Muscle of leg (tissue), 3 donors: ENCODE measurements at regions not wholly inside any gene's neighbourhood (a gene's known extent, or its start where the extent isn't known, plus 50 kb on each side); places are given as distances from the start of the nearest gene placed in this dataset.
A peak's percentile ranks its signal among the peaks of the same experiment; 100 is the strongest.

Experiments
- DNase-seq: peaks from one replicate; pipeline ENCODE4 v3.0.0; 2013
- H3K27ac ChIP-seq: one replicate; pipeline ENCODE4 v1.5.1; 2013; ENCODE audit warnings: mild to moderate bottlenecking, low read length, control low read depth
- H3K27me3 ChIP-seq: one replicate; pipeline ENCODE4 v1.6.1; 2013; ENCODE audit warnings: low read length; ENCODE audit not compliant: control insufficient read depth, insufficient read depth
- H3K36me3 ChIP-seq: one replicate; pipeline ENCODE4 v1.6.1; 2013; ENCODE audit warnings: low read length; ENCODE audit not compliant: control insufficient read depth, insufficient read depth
- H3K4me1 ChIP-seq: one replicate; pipeline ENCODE4 v1.6.1; 2013; ENCODE audit warnings: low read length; ENCODE audit not compliant: control insufficient read depth, insufficient read depth
- H3K4me3 ChIP-seq: one replicate; pipeline ENCODE4 v1.5.1; 2013; ENCODE audit warnings: low read length, control low read depth
- H3K9me3 ChIP-seq: replicated peaks from 2 replicates; pipeline ENCODE4 v1.6.1; 2013; ENCODE audit warnings: low read depth, low read length; ENCODE audit not compliant: control insufficient read depth
- WGBS: methylation state at CpG from one replicate; pipeline ENCODE4 v1.1.5; 2013; ENCODE audit warnings: missing lambda C conversion rate; ENCODE audit not compliant: insufficient coverage; 5-methylcytosine and 5-hydroxymethylcytosine counted together

DNA sequence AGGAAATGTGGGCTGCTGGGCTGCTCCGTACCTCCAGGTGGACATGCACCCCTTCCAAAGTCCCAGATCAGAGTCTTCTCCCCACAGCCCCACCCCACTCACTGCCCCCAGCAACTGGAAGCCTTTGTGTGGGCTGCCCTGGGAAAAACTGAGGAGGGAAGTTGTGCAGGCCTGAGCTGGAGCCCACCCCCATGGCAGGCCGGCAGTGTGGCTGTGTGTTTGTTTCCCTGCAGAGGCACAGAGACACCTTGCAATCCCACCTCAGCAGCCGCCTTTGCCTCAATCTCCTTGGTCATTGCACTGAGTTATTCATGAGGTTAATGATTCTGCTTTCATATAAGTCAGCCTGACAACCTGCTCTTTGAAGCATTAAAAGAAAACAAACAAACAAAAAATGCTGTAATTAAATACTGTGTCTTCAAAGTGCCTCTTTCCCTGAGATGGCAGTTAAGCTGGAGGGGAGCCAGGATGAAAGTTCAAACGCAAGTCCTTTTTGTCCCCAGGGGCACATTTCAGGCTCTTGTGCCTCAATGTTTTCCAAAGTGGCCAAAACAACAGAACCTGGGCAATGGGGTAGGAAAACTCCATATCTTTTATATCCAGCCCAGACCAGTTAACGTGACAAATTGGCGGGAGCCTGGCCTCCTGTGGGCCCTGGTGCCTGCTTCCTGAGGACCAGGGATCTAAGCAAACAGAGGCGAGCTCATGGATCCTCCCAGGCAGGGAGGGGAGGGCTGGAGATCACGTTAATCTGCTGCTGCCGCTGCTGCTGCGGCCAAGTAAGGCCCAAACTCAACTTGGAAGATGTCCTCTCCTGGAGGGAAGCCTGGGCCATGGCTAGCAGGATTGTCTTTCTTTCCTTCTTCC is 51.9 kb upstream of the TSPAN11 start:
- 23% methylated on average over 5 of the region's 10 CpGs for WGBS
- Histone ChIP-seq H3K4me1 (peaks cover 6% of the 10 kb centered on the region), H3K4me3 (no peak overlapping the region), H3K9me3 (no peaks in the 10 kb centered on the region), H3K27me3 (peaks cover 2% of the 10 kb centered on the region), H3K36me3 (no peaks in the 10 kb centered on the region), H3K27ac (no peak overlapping the region)
- peak; percentile 93 for DNase-seq

DNA sequence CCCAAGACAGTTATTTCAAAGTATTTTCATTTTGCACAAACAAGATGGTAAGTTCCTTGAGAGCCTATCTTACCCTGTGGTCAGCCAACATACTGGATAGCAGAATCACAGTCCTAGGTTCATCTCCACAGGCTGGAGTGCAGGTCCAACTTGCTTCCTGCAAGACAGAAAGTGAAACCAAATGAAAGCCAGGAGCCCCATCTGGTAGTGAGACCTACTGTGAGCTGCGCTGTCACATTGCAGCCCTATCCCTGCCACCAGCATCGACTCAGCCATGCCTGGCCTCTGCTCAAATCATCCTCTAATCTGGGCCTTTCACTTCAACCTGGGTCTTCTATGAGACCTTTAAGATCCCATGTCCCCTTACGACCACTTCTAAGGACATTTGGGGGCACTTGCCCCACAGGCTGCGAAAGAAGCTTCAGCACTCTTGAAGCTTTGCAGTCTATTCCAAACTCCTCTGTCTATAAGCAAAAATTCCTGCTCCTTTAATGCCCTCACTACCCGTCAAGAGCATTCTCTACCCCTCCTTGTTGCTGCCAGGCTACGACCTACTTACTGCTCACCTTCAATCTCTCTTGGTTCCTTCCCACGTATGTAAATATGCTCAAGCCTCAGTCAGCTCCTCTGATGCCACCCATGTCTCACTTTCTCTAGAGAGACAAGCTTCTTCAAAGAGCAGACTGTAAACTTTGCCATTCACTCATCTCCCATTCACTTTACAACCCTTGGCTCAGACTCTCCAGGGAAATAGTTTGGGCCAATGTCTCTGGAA is 55.9 kb upstream of the TSPAN11 start:
- no peaks in the 10 kb centered on the region for H3K36me3 ChIP-seq
- no peaks in the 10 kb centered on the region for H3K27me3 ChIP-seq
- H3K4me3 ChIP-seq: no peak overlapping the region
- no peak for DNase-seq
- peaks cover 6% of the 10 kb centered on the region for H3K4me1 ChIP-seq
- no peaks in the 10 kb centered on the region for H3K9me3 ChIP-seq
- WGBS: 89% methylated on average over 6 of the region's 7 CpGs
- H3K27ac ChIP-seq: no peak overlapping the region

DNA sequence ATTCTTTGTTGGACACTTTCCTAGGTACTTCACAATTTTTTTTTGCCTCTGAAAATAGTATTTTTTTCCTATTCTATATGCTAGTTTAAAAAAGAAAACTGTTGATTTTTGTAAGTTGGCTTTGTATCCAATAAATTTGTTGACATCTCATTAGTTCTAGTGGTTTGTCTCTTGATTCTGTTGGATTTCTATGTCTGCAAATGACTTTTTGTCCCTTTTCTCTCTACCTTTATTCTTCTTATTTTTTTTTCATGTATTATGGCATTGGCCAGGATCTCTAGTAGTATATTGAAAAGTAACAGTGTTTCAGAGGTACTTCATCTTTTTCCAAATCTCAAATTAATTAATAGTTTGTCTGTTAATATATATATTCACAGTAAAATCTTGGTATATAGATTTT is 59.1 kb upstream of the TSPAN11 start:
- H3K36me3 ChIP-seq: no peaks in the 10 kb centered on the region
- no peaks in the 10 kb centered on the region for H3K27me3 ChIP-seq
- no peaks in the 10 kb centered on the region for H3K9me3 ChIP-seq
- no peak overlapping the region for H3K4me3 ChIP-seq
- H3K4me1 ChIP-seq: no peaks in the 10 kb centered on the region
- DNase-seq: no peak
- no peak overlapping the region for H3K27ac ChIP-seq

DNA sequence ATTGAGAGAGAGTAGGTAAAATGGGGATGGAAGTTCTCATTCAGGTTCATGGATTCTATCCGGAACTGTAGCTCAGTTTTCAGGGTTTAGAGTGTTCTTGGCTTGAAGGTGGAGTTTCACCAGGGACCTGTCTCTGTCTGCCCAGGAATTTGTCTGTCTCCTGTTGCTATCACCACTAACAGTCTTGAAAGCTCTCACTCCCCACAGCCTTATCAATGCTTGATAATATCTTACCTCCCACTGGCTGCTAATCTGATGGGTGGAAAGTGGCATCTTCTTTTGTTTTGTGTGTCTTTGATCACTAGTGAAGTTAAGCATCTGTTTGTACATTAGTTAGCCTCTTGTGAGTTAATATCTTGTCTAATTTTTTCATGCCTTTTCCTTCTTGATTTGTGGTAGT is 60.3 kb upstream of the TSPAN11 start:
- DNase-seq: no peak
- no peaks in the 10 kb centered on the region for H3K36me3 ChIP-seq
- H3K4me1 ChIP-seq: no peaks in the 10 kb centered on the region
- no peaks in the 10 kb centered on the region for H3K27me3 ChIP-seq
- H3K4me3 ChIP-seq: no peak overlapping the region
- H3K27ac ChIP-seq: no peak overlapping the region
- WGBS: no CpG with 5 or more reads among the region's 1 CpG
- H3K9me3 ChIP-seq: no peaks in the 10 kb centered on the region

DNA sequence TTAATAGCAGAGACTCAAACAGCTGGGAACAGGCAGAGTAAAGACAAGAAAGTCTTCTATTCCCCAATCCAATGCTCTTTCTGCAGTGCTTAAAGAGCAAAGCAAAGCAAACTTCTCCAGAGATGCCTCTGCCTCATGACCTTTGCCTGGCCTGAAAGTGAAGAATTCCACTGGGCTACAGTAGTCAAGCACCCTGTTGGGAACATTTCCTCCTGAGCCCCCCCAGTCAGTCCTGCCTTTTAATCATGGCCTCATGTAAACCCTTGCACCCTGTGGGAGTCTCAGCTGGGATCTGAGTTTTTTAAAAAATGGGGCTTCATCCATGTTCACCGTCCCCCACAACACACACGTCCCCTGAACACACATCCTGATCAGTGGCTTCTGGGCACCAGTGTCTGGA is 62.7 kb upstream of the TSPAN11 start:
- no peaks in the 10 kb centered on the region for H3K27me3 ChIP-seq
- no peaks in the 10 kb centered on the region for H3K9me3 ChIP-seq
- no peak overlapping the region for H3K4me3 ChIP-seq
- 100% methylated on average over 1 of the region's 2 CpGs for WGBS
- H3K4me1 ChIP-seq: no peaks in the 10 kb centered on the region
- no peak for DNase-seq
- no peak overlapping the region for H3K27ac ChIP-seq
- H3K36me3 ChIP-seq: no peaks in the 10 kb centered on the region

DNA sequence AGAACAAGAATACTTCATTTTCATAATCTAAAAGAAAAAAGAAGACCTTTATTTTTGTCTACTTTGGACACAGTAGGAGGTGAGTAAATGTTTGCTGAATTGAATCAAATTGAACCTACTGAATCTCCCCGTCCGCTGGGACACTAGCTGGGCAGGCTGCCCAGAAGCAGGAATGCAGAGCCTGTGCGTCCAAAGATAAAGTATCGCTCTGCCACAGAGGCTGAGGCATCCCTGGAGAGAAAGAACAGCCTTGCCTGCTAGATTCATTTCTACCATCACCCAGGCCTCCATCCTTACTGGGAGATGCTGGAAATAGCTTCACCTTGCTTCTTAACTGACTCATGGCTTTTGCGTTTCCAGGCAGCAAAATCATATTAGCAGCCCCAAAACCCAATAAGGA is 64.1 kb upstream of the TSPAN11 start:
- Histone ChIP-seq H3K27ac (no peak overlapping the region), H3K4me3 (no peak overlapping the region), H3K36me3 (no peaks in the 10 kb centered on the region), H3K9me3 (no peaks in the 10 kb centered on the region), H3K4me1 (no peaks in the 10 kb centered on the region), H3K27me3 (no peaks in the 10 kb centered on the region)
- no CpG with 5 or more reads among the region's 5 CpGs for WGBS
- peak; percentile 33 for DNase-seq

DNA sequence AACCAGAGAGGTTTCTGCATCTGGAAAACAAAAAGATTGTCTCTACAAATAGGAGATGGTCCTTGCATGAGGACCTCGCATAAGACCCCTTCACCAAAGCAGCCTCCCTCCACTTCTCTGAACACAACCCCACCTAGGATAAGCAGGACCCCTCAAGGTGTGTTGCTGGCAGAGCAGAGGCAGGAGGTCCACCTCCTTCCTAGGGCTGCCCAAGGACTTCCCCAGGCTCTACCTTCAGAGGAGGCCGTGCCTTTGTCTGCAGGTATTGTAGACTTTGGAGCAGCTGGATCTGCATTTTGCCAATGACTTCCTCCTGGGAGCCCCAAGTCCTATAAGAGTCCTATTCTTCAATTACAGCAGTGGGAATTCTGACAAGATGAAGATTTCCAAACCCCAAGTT is 67.3 kb upstream of the TSPAN11 start:
- Histone ChIP-seq H3K4me3 (no peak overlapping the region), H3K9me3 (no peaks in the 10 kb centered on the region), H3K27me3 (no peaks in the 10 kb centered on the region), H3K27ac (no peak overlapping the region), H3K36me3 (no peaks in the 10 kb centered on the region), H3K4me1 (no peaks in the 10 kb centered on the region)
- no CpG with 5 or more reads among the region's 2 CpGs for WGBS
- DNase-seq: no peak

DNA sequence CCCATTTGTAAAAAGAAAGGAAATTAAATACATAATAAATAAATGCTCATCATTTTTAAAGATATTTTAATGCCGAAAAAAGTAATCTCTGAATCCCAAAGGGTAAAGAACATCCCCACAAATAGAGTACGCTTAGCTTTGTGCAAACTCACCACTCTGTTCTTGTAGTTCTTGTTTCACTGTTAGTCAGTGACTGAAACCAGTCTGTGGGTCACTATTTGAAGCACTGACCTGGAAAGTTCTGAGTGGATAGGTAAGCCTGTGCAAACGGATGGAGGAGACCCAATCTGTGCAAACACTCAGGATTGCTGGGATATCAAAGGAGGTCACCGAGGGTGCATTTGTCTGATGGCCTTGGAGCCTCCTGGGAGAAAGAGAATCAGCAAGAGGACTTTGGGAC is 68.1 kb upstream of the TSPAN11 start:
- WGBS: 63% methylated on average over 2 of the region's 4 CpGs
- Histone ChIP-seq H3K4me3 (no peak overlapping the region), H3K4me1 (no peaks in the 10 kb centered on the region), H3K27ac (no peak overlapping the region), H3K27me3 (no peaks in the 10 kb centered on the region), H3K9me3 (no peaks in the 10 kb centered on the region), H3K36me3 (no peaks in the 10 kb centered on the region)
- no peak for DNase-seq

DNA sequence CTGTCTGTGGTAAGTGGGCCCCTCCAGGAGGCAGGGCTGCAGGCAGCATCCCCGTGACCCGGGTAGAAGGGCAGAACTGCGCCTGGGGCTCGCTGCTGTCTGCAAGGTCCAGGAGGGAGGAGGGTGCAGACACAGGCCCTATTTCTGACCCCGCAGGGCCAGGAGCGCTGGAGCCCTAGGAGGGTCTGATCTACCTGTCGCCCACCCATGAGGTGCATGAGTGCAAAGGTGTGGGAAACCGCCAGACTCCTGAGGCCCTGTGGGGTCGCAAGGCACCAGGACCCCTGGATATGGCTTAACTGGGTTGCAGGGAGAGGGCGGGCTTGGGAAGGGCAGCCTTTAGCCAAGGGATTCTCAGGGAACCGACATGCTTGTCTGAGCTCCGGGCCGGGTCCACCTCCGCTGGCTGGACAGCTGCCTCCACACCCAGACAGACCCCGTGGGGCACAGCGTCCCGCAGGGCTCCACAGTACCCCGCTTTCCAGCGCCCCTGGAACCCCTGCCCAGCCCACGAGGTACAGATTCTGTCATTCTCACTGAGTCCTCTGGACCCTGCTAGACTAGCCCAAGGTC is 72.9 kb upstream of the TSPAN11 start:
- Histone ChIP-seq H3K27ac (no peak overlapping the region), H3K4me3 (no peak overlapping the region), H3K27me3 (no peaks in the 10 kb centered on the region), H3K4me1 (peaks cover 3% of the 10 kb centered on the region), H3K9me3 (no peaks in the 10 kb centered on the region), H3K36me3 (no peaks in the 10 kb centered on the region)
- 82% methylated on average over 20 of the region's 20 CpGs for WGBS
- DNase-seq: no peak

DNA sequence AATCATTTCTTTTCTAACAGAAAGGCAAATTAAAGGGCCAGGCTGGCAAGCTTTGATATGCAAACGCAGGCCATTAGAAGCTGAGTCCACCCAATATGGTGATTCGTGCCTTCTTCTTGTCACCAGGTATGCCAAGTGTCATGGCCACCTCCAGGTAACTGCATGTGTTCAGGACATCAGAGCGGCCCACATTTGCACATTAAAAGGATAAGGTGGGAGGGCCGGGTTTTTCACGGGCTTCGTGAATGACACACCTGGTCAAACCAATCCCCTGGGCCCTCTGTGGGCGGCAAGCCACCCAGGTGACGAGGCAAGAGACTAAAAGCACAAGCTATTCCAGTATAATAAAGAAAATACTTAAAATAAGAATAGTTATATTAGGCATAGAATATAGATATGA is 75.9 kb upstream of the TSPAN11 start:
- H3K4me1 ChIP-seq: peaks cover 3% of the 10 kb centered on the region
- no peak for DNase-seq
- H3K36me3 ChIP-seq: no peaks in the 10 kb centered on the region
- H3K9me3 ChIP-seq: no peaks in the 10 kb centered on the region
- WGBS: 33% methylated on average over 1 of the region's 8 CpGs
- no peak overlapping the region for H3K27ac ChIP-seq
- no peak overlapping the region for H3K4me3 ChIP-seq
- H3K27me3 ChIP-seq: no peaks in the 10 kb centered on the region
